Retinal pigment epithelial cell (primary cell): ENCODE measurements at regions not wholly inside any gene's neighbourhood (a gene's known extent, or its start where the extent isn't known, plus 50 kb on each side); places are given as distances from the start of the nearest gene placed in this dataset.

ENCODE experiments used
- DNase-seq: peaks from one replicate; pipeline ENCODE4 v3.0.0-alpha.2; 2010; ENCODE audit warnings: low read depth
- H3K4me3 ChIP-seq: 2 replicates; pipeline ENCODE4 v1.5.1; 2011; ENCODE audit warnings: mild to moderate bottlenecking, low read length, control low read depth, moderate library complexity
- TF ChIP-seq, protein P1 (sequence below): conservative IDR thresholded peaks from 2 replicates; pipeline ENCODE4 v1.5.1; 2011; ENCODE audit warnings: low read depth, low read length, control low read depth, inconsistent platforms

DNA sequence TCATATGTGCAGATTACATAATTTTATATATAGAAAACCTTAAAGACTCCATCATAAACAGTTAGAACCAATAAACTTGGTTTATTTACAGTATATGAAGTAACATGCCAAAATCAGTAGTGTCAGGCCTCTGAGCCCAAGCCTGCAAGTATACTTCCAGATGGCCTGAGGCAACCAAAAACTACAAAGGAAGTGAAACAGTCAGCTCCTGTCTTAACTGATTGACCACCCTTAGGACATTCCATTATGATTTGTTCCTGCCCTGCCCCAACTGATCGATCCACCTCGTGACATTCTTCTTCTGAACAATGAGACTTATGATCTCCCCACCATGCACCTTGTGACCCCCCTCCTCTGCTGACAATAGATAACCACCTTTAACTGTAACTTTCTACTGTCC is 630.3 kb downstream of the AMY1C start:
- DNase-seq: no peak
- H3K4me3 ChIP-seq: no peak overlapping the region
- TF ChIP-seq, protein P1, sequence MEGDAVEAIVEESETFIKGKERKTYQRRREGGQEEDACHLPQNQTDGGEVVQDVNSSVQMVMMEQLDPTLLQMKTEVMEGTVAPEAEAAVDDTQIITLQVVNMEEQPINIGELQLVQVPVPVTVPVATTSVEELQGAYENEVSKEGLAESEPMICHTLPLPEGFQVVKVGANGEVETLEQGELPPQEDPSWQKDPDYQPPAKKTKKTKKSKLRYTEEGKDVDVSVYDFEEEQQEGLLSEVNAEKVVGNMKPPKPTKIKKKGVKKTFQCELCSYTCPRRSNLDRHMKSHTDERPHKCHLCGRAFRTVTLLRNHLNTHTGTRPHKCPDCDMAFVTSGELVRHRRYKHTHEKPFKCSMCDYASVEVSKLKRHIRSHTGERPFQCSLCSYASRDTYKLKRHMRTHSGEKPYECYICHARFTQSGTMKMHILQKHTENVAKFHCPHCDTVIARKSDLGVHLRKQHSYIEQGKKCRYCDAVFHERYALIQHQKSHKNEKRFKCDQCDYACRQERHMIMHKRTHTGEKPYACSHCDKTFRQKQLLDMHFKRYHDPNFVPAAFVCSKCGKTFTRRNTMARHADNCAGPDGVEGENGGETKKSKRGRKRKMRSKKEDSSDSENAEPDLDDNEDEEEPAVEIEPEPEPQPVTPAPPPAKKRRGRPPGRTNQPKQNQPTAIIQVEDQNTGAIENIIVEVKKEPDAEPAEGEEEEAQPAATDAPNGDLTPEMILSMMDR: no peak

DNA sequence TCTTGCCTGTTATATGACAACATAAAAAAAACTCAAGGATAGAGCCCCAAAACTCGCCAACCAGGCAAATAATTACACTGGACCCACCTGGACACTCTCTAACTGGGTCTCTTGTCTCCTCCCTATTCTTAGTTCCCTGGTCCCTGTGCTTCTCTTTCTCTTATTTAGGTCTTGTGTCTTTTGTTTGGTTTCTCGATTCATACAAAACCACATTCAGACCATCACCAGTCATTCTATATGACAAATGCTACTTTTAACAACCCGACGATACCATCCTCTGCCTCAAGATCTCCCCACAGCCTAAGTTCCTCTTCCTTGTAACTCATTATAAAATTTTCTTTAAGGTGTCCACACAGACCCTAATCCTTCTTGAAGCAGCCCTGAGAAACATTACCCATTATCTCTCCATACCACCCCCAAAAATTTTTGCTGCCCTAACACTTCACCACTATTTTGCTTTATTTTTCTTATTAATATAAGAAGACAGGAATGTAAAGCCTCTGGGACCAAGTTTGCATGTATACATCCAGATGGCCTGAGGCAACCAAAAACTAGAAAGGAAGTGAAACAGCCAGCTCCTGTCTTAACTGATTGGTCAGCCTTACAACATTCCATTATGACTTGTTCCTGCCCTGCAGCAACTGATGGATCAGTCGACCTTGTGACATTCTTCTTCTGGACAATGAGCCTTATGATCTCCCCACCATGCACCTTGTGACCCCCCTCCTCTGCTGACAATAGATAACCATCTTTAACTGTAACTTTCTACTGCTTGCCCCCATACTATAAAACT is 638.2 kb downstream of the AMY1C start:
- no peak for DNase-seq
- no peak overlapping the region for H3K4me3 ChIP-seq
- TF ChIP-seq, protein P1: no peak

DNA sequence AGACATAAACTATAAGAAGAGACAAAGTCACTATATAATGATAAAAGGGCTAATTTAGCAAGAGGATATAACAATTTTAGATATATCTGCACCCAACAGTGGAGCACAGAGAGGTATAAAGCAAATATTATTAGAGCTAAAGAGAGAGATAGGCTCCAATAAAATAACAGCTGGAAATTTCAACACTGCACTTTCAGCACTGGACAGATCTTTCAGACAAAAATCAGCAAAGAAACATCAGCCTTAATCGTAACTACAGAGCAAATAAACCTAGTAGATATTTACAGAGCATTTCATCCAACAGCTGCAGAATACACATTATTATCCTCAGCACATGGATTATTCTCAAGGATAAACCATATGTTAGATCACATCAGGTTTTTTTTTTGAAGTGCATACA is 642.9 kb downstream of the AMY1C start:
- DNase-seq: no peak
- no peak overlapping the region for H3K4me3 ChIP-seq
- TF ChIP-seq, protein P1: no peak

DNA sequence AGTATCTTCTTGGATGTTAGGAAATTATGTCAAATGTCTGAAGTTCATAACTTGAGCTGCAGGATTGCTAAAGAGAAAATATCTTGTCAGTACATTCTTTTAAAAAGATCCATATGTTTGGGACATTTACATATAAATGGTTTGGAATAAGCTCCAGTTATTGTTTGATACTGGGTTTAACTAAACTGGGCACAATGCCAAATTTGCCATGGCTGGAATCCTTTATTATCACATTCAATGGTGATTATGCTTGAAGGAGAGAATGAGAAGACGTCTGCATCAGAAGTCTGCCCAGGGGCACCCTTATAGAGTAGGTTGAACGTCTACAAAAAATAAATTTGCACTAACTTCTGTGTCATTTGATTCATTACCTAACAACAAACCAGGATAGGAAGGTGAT is 652.5 kb downstream of the AMY1C start:
- H3K4me3 ChIP-seq: no peak overlapping the region
- DNase-seq: no peak
- TF ChIP-seq, protein P1: no peak

DNA sequence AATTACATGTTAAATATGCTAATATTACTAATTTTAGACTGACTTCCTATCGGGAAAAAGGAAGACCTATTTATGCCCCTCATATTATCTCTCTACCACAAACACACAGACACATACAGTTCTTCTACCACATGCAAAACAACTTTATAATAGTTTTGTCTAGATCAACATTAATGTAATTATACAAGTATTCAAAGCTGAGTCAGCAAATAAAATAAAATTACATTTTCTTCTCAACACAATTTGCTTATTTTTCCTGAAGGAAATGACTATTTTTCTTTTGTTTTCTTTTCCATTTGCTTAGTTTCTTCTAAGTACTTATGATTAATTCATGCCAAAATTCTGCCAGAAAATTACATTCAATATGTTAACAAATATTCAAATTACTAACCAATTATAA is 654.2 kb downstream of the AMY1C start:
- H3K4me3 ChIP-seq: no peak overlapping the region
- TF ChIP-seq, protein P1: no peak
- DNase-seq: no peak

DNA sequence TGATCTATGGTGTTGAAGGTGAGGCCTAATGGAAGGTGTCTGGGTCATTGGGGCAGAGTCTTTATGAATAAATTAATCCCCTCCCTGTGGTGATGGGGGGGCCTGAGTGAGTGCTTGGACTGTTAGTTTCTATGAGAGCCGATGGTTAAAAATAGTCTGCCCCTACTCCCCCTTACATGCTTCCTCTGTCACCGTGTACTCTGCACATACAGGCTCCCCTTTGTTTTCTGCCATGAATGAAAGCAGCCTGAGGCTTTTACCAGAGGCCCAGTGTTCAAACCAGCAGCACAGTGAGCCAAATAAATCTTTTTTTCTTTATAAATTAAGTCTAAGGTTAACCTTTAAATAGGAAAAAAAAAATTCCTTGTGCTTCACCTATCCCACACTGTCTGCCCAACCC is 657.0 kb downstream of the AMY1C start:
- no peak for DNase-seq
- H3K4me3 ChIP-seq: no peak overlapping the region
- TF ChIP-seq, protein P1: no peak

DNA sequence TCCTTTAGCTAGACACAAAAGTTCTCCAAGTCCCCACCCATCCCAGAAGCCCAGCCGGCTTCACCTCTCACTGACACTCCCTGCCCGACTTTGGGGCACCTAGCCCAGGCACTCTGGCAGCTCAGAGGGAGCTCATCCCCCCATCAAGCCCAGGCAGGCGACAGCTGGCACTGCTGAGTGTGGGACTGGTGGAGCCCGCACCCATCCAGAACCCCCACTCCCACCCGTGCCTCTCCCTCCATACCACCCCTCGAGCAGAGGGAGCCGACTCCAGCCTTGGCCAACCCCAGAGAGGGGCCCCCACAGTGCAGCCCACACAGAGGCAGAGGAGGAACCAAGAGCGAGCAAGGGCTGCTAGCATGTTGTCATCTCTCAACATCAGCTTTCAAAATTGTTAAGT is 658.6 kb downstream of the AMY1C start:
- no peak overlapping the region for H3K4me3 ChIP-seq
- TF ChIP-seq, protein P1: no peak
- no peak for DNase-seq
